Heart right ventricle (tissue), 16 donors: ENCODE measurements at regions not wholly inside any gene's neighbourhood (a gene's known extent, or its start where the extent isn't known, plus 50 kb on each side); places are given as distances from the start of the nearest gene placed in this dataset.

Source experiments
- ATAC-seq, 8 donors: fragments of 200-7000 bp; cut with Tn5 transposase; one replicate each; pipeline ENCODE4 v1.9.1; 2020; ENCODE audit warnings: mild to moderate bottlenecking in 8 of 8, moderate library complexity in 8 of 8, moderate number of reproducible peaks in 1 of 8
- DNase-seq, 2 donors: peaks; one replicate each; pipeline ENCODE4 v3.0.0-alpha.2; 2020
- H3K27ac ChIP-seq, 10 donors: fragments of 200-600 bp; sonication (generic) in 2 of 10; one replicate each; pipeline versions ENCODE4 v1.5.0 to v1.8.0; 2020 to 2022; ENCODE audit warnings: mild to moderate bottlenecking in 3 of 10
- H3K27me3 ChIP-seq, 7 donors: fragments of 200-600 bp; one replicate each; pipeline ENCODE4 v1.8.0; 2021 to 2022; ENCODE audit warnings: mild to moderate bottlenecking in 2 of 7
- H3K36me3 ChIP-seq, 9 donors: fragments of 200-600 bp; sonication (generic) in 1 of 9; one replicate each; pipeline versions ENCODE4 v1.5.0 to v1.8.0; 2020 to 2022; ENCODE audit warnings: mild to moderate bottlenecking in 2 of 9
- H3K4me1 ChIP-seq, 9 donors: fragments of 200-600 bp; sonication (generic) in 1 of 9; one replicate each; pipeline versions ENCODE4 v1.5.0 to v1.8.0; 2020 to 2022; ENCODE audit warnings: mild to moderate bottlenecking in 4 of 9
- H3K4me3 ChIP-seq, 10 donors: fragments of 200-600 bp; sonication (generic) in 2 of 10; one replicate each; pipeline versions ENCODE4 v1.5.0 to v1.8.0; 2020 to 2022; ENCODE audit warnings: mild to moderate bottlenecking in 7 of 10, moderate library complexity in 2 of 10
- H3K9me3 ChIP-seq, 11 donors: fragments of 200-600 bp in 10 of 11; sonication (generic) in 2 of 11; one replicate each; pipeline versions ENCODE4 v1.5.0 to v1.8.0; 2013 to 2022; ENCODE audit warnings: mild to moderate bottlenecking in 2 of 11, control low read depth in 1 of 11, moderate library complexity in 1 of 11
- CTCF ChIP-seq, 9 donors: fragments of 200-600 bp; sonication (generic) in 2 of 9; IDR thresholded peaks; one replicate each; pipeline versions ENCODE4 v1.5.0 to v1.8.0; 2021 to 2022; ENCODE audit warnings: antibody characterized with exemption in 9 of 9, mild to moderate bottlenecking in 5 of 9, moderate library complexity in 1 of 9
- WGBS, 2 donors: extraction: QIAGEN DNeasy Blood & Tissue Kit; methylation state at CpG; one replicate each; pipeline ENCODE4 v1.1.7; 2013; ENCODE audit warnings: inconsistent platforms in 1 of 2; 5-methylcytosine and 5-hydroxymethylcytosine counted together
- intact Hi-C, 10 donors: fragments of 100-400 bp; cut with DNase I; formaldehyde crosslinking; loops; one replicate each; pipeline versions ENCODE4 v1.11.1 to v1.14.2; 2022
- donor health status: Arrhythmogenic right ventricular cardiomyopathy.
- donor health status: ischemic (EF 13 %, LVEDD 7.1; RV severe dilation, severe dysfunction).
- donor health status: healthy with polysubstance abuse.
- donor health status: DM: no; HTN: yes; CAD: no.
- donor health status: DM: no; HTN: no; CAD: no.
- donor health status: ischemic (EF 25% LVEDD 6.9; RV normal size, moderate dysfunction).
- donor health status: ischemic (EF 25% LVEDD 5.7; RV mildly dilated, moderate dysfunction).
- donor health status: healthy.
- donor health status: DM: yes; HTN: yes; CAD: no.
- donor health status: Ischemic cardiomyopathy.
- donor health status: ischemic (EF 35%, LVEDD 5.7; RV mildly dilated, moderate dysfunction).
- donor health status: nonischemic (EF 11% LVEDD 7.7; RV severe dilation, severe dysfunction).
- donor health status: DM: yes; HTN: yes; CAD: no.
- donor health status: PGD.
- donor health status: ischemic (EF 29% LVEDD 5.4; RV normal size, mild dysfunction).
- donor health status: nonischemic (EF 23%, LVEDD 6.1; RV moderate dilation, normal function).

- H3K36me3 ChIP-seq, result no peaks in the 10 kb centered on the region
- no peaks in the 10 kb centered on the region for H3K4me1 ChIP-seq
- DNase-seq, result no peak
- intact Hi-C loops, result no loop called here
- H3K4me3 ChIP-seq, result no peak overlapping the region
- WGBS, 2 donors, result 70 to 74% methylated on average over 2 of the region's 2 CpGs
- no peak overlapping the region for H3K27ac ChIP-seq
- H3K9me3 ChIP-seq, result no peaks in the 10 kb centered on the region
- ATAC-seq, result no peak
- no peak for TF ChIP-seq CTCF (IDR thresholded peaks at IDR 0.05)
- H3K27me3 ChIP-seq, result no peaks in the 10 kb centered on the region
These were observed 1101.6 kb downstream of the FAM133A start for GRCh38 chrX:94775640-94776039.

- Histone ChIP-seq H3K4me3 (no peak overlapping the region), H3K9me3 (peaks cover 0 to 17% (median 0%) of the 10 kb centered on the region in 11 donors), H3K27me3 (no peaks in the 10 kb centered on the region), H3K36me3 (no peaks in the 10 kb centered on the region), H3K27ac (no peak overlapping the region), H3K4me1 (no peaks in the 10 kb centered on the region)
- WGBS, 2 donors, result 93 to 98% methylated on average over 1 of the region's 1 CpG
- ATAC-seq (peak in 3 of 8 donors; percentile 47 to 86 (median 60)), DNase-seq (no peak)
- intact Hi-C loops, result no loop called here
- TF ChIP-seq CTCF (IDR thresholded peaks at IDR 0.05), result no peak
These were observed 1139.5 kb downstream of the FAM133A start for GRCh38 chrX:94813541-94813940.

GRCh38 chrX:94814216-94814615 is 1140.2 kb downstream of the FAM133A start:
- H3K27ac ChIP-seq, result no peak overlapping the region
- no peak overlapping the region for H3K4me3 ChIP-seq
- TF ChIP-seq CTCF (IDR thresholded peaks at IDR 0.05), result no peak
- no peaks in the 10 kb centered on the region for H3K36me3 ChIP-seq
- ATAC-seq (peak in 1 of 8 donors; percentile 17), DNase-seq (no peak)
- intact Hi-C loops, result no loop called here
- no peaks in the 10 kb centered on the region for H3K4me1 ChIP-seq
- 55 to 75% methylated on average over 1 of the region's 1 CpG for WGBS, 2 donors
- no peaks in the 10 kb centered on the region for H3K27me3 ChIP-seq
- peaks cover 0 to 17% (median 0%) of the 10 kb centered on the region in 11 donors for H3K9me3 ChIP-seq

GRCh38 chrX:94830717-94831116 is 1156.7 kb downstream of the FAM133A start:
- H3K4me3 ChIP-seq, result no peak overlapping the region
- H3K4me1 ChIP-seq, result no peaks in the 10 kb centered on the region
- no peaks in the 10 kb centered on the region for H3K9me3 ChIP-seq
- H3K27ac ChIP-seq, result no peak overlapping the region
- no peaks in the 10 kb centered on the region for H3K36me3 ChIP-seq
- no peak for TF ChIP-seq CTCF (IDR thresholded peaks at IDR 0.05)
- 55 to 57% methylated on average over 2 of the region's 2 CpGs for WGBS, 2 donors
- ATAC-seq (no peak), DNase-seq (no peak)
- no peaks in the 10 kb centered on the region for H3K27me3 ChIP-seq
- intact Hi-C loops, result loop anchor here in 3 of 10 donors (5.0 to 10.0 kb wide), 3 partner anchors 242 to 247 kb away; no protein-coding TSS in a partner anchor
